ENCODE measurements at regions not wholly inside any gene's neighbourhood (a gene's known extent, or its start where the extent isn't known, plus 50 kb on each side); places are given as distances from the start of the nearest gene placed in this dataset.

DNA sequence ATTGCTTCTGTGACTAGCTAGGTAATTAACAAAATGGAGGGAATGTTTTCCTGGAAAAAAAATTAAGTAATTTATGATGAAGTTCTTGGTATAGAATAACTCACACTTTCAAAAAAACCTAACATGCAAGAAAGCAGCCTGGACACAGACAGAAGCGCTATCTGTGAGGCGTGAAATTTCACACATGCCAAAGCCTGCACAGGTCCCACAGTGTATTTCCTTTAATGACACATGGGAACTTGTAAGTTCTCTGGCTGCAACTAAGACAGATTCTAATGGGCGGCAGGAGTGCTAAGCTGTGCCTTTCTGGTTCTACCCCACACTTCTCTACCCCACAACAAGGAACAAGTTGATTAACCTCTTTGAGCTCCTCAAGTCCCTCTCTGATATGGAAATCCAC, 84.9 kb upstream of the NEO1 start:
- peaks cover 25% of the 10 kb centered on the region for H3K4me1 ChIP-seq (ENCODE audit: control insufficient read depth, insufficient read depth, low read length)
- DNase-seq: no peak
- no CpG with 5 or more reads among the region's 3 CpGs for WGBS (ENCODE audit: insufficient coverage, low lambda C conversion rate)
- H3K4me3 ChIP-seq (ENCODE audit: low read length): no peak overlapping the region
- no peaks in the 10 kb centered on the region for H3K36me3 ChIP-seq (ENCODE audit: control insufficient read depth, insufficient read depth, low read length)
- H3K27ac ChIP-seq (ENCODE audit: low read length): peak overlapping the region; percentile 68
- no peaks in the 10 kb centered on the region for H3K27me3 ChIP-seq (ENCODE audit: control insufficient read depth, insufficient read depth, low read length)
- H3K9me3 ChIP-seq (ENCODE audit: control insufficient read depth, low read depth, low read length): no peaks in the 10 kb centered on the region

DNA sequence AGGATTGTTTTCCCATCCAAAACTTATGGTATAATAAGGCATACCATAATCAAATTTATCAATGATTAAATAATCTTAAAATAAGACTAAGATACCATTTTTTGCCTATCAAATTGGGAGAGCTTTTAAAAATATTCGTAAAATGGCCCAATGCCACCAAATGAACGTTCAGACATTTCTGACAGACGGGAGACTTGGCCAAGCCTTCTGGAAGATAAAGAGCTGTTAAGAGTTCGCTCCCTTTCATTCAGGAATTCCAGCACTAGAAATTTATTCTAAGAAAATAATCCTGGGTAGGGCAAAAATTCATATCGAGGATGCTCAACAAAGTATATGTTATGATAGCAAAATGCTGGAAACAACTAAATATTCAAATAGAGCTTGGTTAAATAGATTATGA, 85.6 kb upstream of the NEO1 start:
- no peak for DNase-seq
- Histone ChIP-seq H3K9me3 (ENCODE audit: control insufficient read depth, low read depth, low read length) (no peaks in the 10 kb centered on the region), H3K4me3 (ENCODE audit: low read length) (no peak overlapping the region), H3K4me1 (ENCODE audit: control insufficient read depth, insufficient read depth, low read length) (peaks cover 33% of the 10 kb centered on the region), H3K36me3 (ENCODE audit: control insufficient read depth, insufficient read depth, low read length) (no peaks in the 10 kb centered on the region), H3K27ac (ENCODE audit: low read length) (no peak overlapping the region), H3K27me3 (ENCODE audit: control insufficient read depth, insufficient read depth, low read length) (no peaks in the 10 kb centered on the region)
- 70% methylated on average over 3 of the region's 5 CpGs for WGBS (ENCODE audit: insufficient coverage, low lambda C conversion rate)

DNA sequence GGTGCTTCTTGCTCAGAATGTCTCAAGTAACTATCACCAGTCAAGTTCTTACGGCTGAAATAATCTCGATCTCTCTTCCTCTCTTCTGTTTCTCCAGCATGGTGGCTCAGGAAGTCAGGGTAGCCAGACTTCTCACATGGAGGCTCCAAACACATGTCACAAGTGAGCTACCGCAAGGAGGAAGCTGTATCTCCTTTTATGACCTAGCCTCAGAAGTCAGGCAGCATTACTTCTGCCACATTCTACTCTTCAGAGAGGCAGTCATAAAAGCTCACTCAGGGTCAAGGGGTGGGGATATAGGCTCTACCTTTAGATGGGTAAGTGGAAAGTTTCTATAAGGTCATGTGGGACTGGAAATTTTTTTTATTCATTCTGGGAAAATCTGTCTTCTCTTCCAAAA, 86.6 kb upstream of the NEO1 start:
- H3K4me3 ChIP-seq (ENCODE audit: low read length): no peak overlapping the region
- H3K27ac ChIP-seq (ENCODE audit: low read length): no peak overlapping the region
- peak; percentile 18 to 57 for DNase-seq
- H3K9me3 ChIP-seq (ENCODE audit: control insufficient read depth, low read depth, low read length): no peaks in the 10 kb centered on the region
- WGBS (ENCODE audit: insufficient coverage, low lambda C conversion rate): 100% methylated on average over 2 of the region's 3 CpGs
- no peaks in the 10 kb centered on the region for H3K36me3 ChIP-seq (ENCODE audit: control insufficient read depth, insufficient read depth, low read length)
- peaks cover 26% of the 10 kb centered on the region for H3K4me1 ChIP-seq (ENCODE audit: control insufficient read depth, insufficient read depth, low read length)
- no peaks in the 10 kb centered on the region for H3K27me3 ChIP-seq (ENCODE audit: control insufficient read depth, insufficient read depth, low read length)

DNA sequence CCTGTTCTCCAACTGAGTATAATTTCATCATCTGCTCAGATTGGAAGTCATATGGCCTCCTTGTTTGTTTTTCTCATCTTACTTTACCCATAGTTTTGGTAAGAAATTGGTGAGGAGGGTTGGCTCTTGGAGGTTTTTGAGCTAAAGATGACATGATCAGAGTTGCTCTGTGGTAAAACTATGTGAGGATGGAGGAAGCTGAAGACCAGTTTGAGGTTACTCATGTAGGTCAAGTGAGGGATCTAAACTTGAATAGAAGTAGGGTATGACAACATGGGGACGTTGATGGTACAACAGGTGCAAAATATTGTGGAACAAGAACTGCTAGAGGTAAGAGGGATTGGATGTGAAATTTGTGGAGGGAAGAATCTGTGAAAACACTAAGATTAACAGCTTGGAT, 87.7 kb upstream of the NEO1 start:
- Histone ChIP-seq H3K9me3 (ENCODE audit: control insufficient read depth, low read depth, low read length) (no peaks in the 10 kb centered on the region), H3K36me3 (ENCODE audit: control insufficient read depth, insufficient read depth, low read length) (no peaks in the 10 kb centered on the region), H3K4me1 (ENCODE audit: control insufficient read depth, insufficient read depth, low read length) (peaks cover 26% of the 10 kb centered on the region), H3K27ac (ENCODE audit: low read length) (no peak overlapping the region), H3K27me3 (ENCODE audit: control insufficient read depth, insufficient read depth, low read length) (no peaks in the 10 kb centered on the region), H3K4me3 (ENCODE audit: low read length) (no peak overlapping the region)
- WGBS (ENCODE audit: insufficient coverage, low lambda C conversion rate): 100% methylated on average over 1 of the region's 1 CpG
- DNase-seq: no peak

DNA sequence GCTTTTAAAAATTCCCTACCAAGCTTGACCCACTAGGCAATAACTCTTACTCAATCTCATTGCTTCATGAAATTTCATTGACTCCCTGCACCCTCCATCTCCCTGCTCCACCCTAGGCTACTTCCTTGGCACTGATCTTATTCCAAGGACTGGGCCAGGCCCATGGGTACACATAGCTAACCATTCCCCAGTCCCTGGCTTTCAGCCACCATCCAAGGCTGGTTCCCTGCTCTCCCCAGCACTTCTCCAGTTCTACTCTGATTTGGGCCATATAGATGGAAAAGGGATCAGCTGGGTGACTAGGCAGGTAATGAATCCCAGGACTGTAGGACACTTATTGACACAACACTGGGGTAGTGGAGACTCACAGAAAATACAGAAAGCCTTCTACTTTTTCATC, 88.1 kb upstream of the NEO1 start:
- no peak for DNase-seq
- Histone ChIP-seq H3K36me3 (ENCODE audit: control insufficient read depth, insufficient read depth, low read length) (no peaks in the 10 kb centered on the region), H3K4me1 (ENCODE audit: control insufficient read depth, insufficient read depth, low read length) (peaks cover 26% of the 10 kb centered on the region), H3K27me3 (ENCODE audit: control insufficient read depth, insufficient read depth, low read length) (no peaks in the 10 kb centered on the region), H3K27ac (ENCODE audit: low read length) (no peak overlapping the region), H3K9me3 (ENCODE audit: control insufficient read depth, low read depth, low read length) (no peaks in the 10 kb centered on the region), H3K4me3 (ENCODE audit: low read length) (no peak overlapping the region)

DNA sequence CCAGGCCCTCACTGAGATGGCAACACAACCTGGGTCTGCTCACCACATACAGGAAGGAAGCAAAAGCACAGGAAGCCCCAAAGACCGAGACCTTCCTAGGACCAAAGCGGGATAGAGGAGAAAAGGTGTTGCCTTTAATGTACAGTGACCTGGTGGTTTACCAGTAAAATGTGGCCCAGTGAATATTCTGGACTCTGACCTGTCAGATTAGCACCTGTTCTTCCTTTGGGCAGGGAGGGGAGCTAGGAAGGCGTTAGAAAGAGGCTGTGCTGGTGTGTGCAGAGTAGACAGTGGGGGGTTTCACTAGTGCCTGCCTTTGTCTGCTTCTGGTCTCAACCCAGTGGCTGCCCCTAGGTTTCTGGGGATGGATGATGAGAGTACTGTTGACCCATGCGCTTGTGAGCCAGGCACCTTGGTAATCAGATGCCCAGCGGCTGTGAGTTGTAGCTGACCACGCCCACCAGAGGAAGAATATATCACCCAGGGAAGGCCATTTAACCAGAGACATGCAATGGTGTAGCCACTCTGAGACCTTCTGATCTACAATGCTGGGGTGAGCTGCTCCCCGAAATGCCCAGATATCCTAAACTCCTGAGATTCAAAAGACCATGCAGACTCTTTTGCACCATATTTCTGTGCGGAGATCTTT, 90.1 kb upstream of the NEO1 start:
- no peak overlapping the region for H3K27ac ChIP-seq (ENCODE audit: low read length)
- peak; percentile 31 to 68 for DNase-seq
- 60% methylated on average over 1 of the region's 8 CpGs for WGBS (ENCODE audit: insufficient coverage, low lambda C conversion rate)
- peaks cover 13% of the 10 kb centered on the region for H3K4me1 ChIP-seq (ENCODE audit: control insufficient read depth, insufficient read depth, low read length)
- H3K9me3 ChIP-seq (ENCODE audit: control insufficient read depth, low read depth, low read length): no peaks in the 10 kb centered on the region
- no peaks in the 10 kb centered on the region for H3K27me3 ChIP-seq (ENCODE audit: control insufficient read depth, insufficient read depth, low read length)
- H3K4me3 ChIP-seq (ENCODE audit: low read length): no peak overlapping the region
- H3K36me3 ChIP-seq (ENCODE audit: control insufficient read depth, insufficient read depth, low read length): no peaks in the 10 kb centered on the region

DNA sequence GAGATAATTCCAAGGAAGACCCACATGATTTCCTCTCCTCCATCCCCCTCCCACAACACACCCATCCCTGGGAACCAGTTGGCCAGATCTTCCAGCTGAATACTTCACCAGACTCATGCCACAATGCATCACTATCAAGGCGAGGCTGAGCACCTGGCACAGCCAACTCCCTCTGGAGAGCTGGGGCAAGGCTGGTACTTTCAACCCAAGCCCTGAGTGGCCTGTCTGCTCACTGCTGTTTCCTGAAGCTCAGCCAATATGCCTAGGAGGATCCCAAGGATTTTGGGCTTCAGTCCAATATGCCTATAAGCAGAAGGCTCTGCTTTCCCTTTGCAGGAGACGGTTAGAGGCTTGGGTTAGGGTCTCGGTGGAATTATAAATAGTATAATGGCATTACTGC, 90.9 kb upstream of the NEO1 start:
- no peak for DNase-seq
- no CpG with 5 or more reads among the region's 3 CpGs for WGBS (ENCODE audit: insufficient coverage, low lambda C conversion rate)

DNA sequence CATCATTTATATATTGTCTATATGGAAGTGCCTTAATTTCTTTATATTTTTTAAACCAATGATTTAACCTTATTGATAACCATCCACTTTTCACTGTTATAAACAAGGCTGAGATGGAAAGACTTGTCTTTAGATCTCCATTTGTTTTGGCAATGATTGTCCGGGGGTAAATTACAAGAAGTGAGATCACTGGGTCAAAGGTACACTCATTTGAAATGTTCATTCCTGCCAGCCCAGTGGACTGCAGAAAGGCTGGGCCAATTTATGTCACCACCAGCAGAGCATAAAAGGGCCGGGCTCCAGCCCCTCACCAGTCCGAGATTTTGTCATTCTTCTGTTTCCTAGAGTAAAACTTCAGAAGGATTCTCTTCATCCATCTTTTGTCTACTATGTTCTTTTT, 93.6 kb upstream of the NEO1 start:
- Histone ChIP-seq H3K4me3 (ENCODE audit: low read length) (no peak overlapping the region), H3K4me1 (ENCODE audit: control insufficient read depth, insufficient read depth, low read length) (peaks cover 8% of the 10 kb centered on the region), H3K27me3 (ENCODE audit: control insufficient read depth, insufficient read depth, low read length) (no peaks in the 10 kb centered on the region), H3K36me3 (ENCODE audit: control insufficient read depth, insufficient read depth, low read length) (no peaks in the 10 kb centered on the region), H3K9me3 (ENCODE audit: control insufficient read depth, low read depth, low read length) (no peaks in the 10 kb centered on the region), H3K27ac (ENCODE audit: low read length) (no peak overlapping the region)
- 45% methylated on average over 2 of the region's 3 CpGs for WGBS (ENCODE audit: insufficient coverage, low lambda C conversion rate)
- peak; percentile 23 to 59 for DNase-seq

More for the DNA sequence above, 90.9 kb upstream of the NEO1 start:
- Histone ChIP-seq H3K27me3 (ENCODE audit: control insufficient read depth, insufficient read depth, low read length) (no peaks in the 10 kb centered on the region), H3K27ac (ENCODE audit: low read length) (no peak overlapping the region), H3K36me3 (ENCODE audit: control insufficient read depth, insufficient read depth, low read length) (no peaks in the 10 kb centered on the region), H3K4me3 (ENCODE audit: low read length) (no peak overlapping the region), H3K9me3 (ENCODE audit: control insufficient read depth, low read depth, low read length) (no peaks in the 10 kb centered on the region), H3K4me1 (ENCODE audit: control insufficient read depth, insufficient read depth, low read length) (peaks cover 12% of the 10 kb centered on the region)

DNA sequence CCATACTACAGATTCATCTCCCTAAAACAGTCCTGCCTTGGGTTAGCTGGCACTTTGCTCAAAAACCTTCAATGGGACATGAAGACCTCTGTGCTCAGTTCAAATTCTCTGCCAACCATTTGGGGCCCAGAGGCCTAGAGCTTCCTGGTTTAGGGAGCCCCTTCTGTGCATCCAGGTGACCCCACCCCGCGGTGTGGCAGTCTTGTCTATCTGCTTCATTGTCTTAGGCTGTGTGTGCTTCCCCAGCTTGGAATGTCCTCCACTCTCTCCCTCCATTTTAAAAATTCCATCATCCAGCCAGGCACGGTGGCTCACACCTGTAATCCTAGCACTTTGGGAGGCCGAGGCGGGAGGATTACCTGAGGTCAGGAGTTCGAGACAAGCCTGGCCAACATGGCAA, 99.0 kb upstream of the NEO1 start:
- H3K4me1 ChIP-seq (ENCODE audit: control insufficient read depth, insufficient read depth, low read length): no peaks in the 10 kb centered on the region
- no peaks in the 10 kb centered on the region for H3K27me3 ChIP-seq (ENCODE audit: control insufficient read depth, insufficient read depth, low read length)
- WGBS (ENCODE audit: insufficient coverage, low lambda C conversion rate): no CpG with 5 or more reads among the region's 6 CpGs
- peaks cover 9% of the 10 kb centered on the region for H3K9me3 ChIP-seq (ENCODE audit: control insufficient read depth, low read depth, low read length)
- H3K27ac ChIP-seq (ENCODE audit: low read length): no peak overlapping the region
- H3K4me3 ChIP-seq (ENCODE audit: low read length): no peak overlapping the region
- no peaks in the 10 kb centered on the region for H3K36me3 ChIP-seq (ENCODE audit: control insufficient read depth, insufficient read depth, low read length)
- DNase-seq: no peak

DNA sequence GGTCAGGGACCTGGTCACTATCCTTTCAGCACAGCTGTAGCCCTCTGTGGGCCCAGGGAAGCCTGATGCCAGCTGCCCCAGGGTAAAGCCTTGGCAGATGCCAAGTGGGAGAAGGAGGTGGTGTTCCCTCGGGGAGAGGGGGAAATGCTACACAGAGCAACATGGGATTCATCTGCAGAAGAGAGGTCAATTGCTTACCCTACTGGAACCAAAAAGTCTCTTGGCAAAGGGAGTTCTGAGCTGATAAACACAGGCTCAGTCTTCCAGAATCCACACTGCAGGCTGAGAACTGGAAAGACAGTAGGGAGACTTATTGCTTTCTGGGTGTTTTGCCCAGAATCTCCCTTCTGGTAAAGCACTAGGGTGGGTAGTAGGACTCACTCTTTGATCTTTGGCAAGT, 100.1 kb upstream of the NEO1 start:
- WGBS (ENCODE audit: insufficient coverage, low lambda C conversion rate): no CpG with 5 or more reads among the region's 1 CpG
- Histone ChIP-seq H3K4me1 (ENCODE audit: control insufficient read depth, insufficient read depth, low read length) (no peaks in the 10 kb centered on the region), H3K27ac (ENCODE audit: low read length) (no peak overlapping the region), H3K4me3 (ENCODE audit: low read length) (no peak overlapping the region), H3K36me3 (ENCODE audit: control insufficient read depth, insufficient read depth, low read length) (no peaks in the 10 kb centered on the region), H3K27me3 (ENCODE audit: control insufficient read depth, insufficient read depth, low read length) (no peaks in the 10 kb centered on the region), H3K9me3 (ENCODE audit: control insufficient read depth, low read depth, low read length) (peaks cover 16% of the 10 kb centered on the region)
- no peak for DNase-seq

DNA sequence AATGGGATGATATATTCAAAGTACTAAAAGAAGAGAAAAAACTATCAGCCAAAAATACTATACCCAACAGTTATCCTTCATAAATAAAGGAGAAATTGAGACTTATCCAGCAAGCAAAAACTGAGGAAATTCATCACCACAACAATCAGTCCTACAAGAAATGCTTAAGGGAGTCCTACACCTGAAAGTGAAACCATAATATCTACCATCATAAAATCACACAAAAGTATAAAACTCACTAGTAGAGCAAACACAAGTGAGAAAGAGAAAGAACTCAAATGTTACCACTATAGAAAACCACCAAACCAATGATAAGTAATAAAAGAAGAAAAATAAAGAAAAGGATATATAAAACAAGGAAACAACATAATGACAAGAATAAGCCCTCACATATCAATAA, 103.6 kb upstream of the NEO1 start:
- Histone ChIP-seq H3K9me3 (ENCODE audit: control insufficient read depth, low read depth, low read length) (peaks cover 25% of the 10 kb centered on the region), H3K4me3 (ENCODE audit: low read length) (no peak overlapping the region), H3K27ac (ENCODE audit: low read length) (no peak overlapping the region), H3K27me3 (ENCODE audit: control insufficient read depth, insufficient read depth, low read length) (no peaks in the 10 kb centered on the region), H3K4me1 (ENCODE audit: control insufficient read depth, insufficient read depth, low read length) (no peaks in the 10 kb centered on the region), H3K36me3 (ENCODE audit: control insufficient read depth, insufficient read depth, low read length) (no peaks in the 10 kb centered on the region)
- DNase-seq: no peak
